ENCODE measurements at regions not wholly inside any gene's neighbourhood (a gene's known extent, or its start where the extent isn't known, plus 50 kb on each side); places are given as distances from the start of the nearest gene placed in this dataset.

GRCh38 chr6:121951918-121952379 lies 447.5 kb upstream of the HSF2 start:
- no peak overlapping the region for H3K4me2 ChIP-seq (ENCODE audit: low read depth, low read length)
- H3K27ac ChIP-seq (ENCODE audit: extremely low read length, insufficient read depth, low read length), result no peak overlapping the region
- no TSS peak for BruUV-seq (replicated peaks)
- intact Hi-C loops (cut with micrococcal nuclease; ENCODE audit: unreplicated experiment), result no loop called here
- ATAC-seq, result no peak
- no peak for FAIRE-seq
- no peak for TF ChIP-seq JARID2 (CRISPR knock-in tag; IDR thresholded peaks at IDR 0.05; ENCODE audit: insufficient replicate concordance)
- no peak for TF ChIP-seq MLX (CRISPR knock-in tag; IDR thresholded peaks at IDR 0.05)
- TF ChIP-seq ZNF563 (CRISPR knock-in tag; IDR thresholded peaks at IDR 0.05), result no peak
- no peak for TF ChIP-seq PAXIP1 (CRISPR knock-in tag; conservative IDR thresholded peaks at IDR 0.05)
- no peak for TF ChIP-seq CENPBD1 (CRISPR knock-in tag; IDR thresholded peaks at IDR 0.05; ENCODE audit: borderline replicate concordance, low read depth)
- TF ChIP-seq ZNF329 (CRISPR knock-in tag; IDR thresholded peaks at IDR 0.05; ENCODE audit: low read depth), result no peak
- TF ChIP-seq LBX2 (CRISPR knock-in tag; IDR thresholded peaks at IDR 0.05; ENCODE audit: borderline replicate concordance), result no peak
- TF ChIP-seq ZNF619 (CRISPR knock-in tag; IDR thresholded peaks at IDR 0.05), result no peak
- TF ChIP-seq ZNF274 (CRISPR knock-in tag; IDR thresholded peaks at IDR 0.05), result no peak
- no peak for TF ChIP-seq ZNF660 (CRISPR knock-in tag; IDR thresholded peaks at IDR 0.05; ENCODE audit: borderline replicate concordance, low read depth)
- TF ChIP-seq SCMH1 (CRISPR knock-in tag; IDR thresholded peaks at IDR 0.05; ENCODE audit: borderline replicate concordance), result no peak
- no peak for TF ChIP-seq HMGXB3 (CRISPR knock-in tag; IDR thresholded peaks at IDR 0.05; ENCODE audit: borderline replicate concordance)
- H3K4me1 ChIP-seq (ENCODE audit: insufficient read depth, low read length), result no peaks in the 10 kb centered on the region
- H3K9me3 ChIP-seq (ENCODE audit: low read length), result no peaks in the 10 kb centered on the region
- no peaks in the 10 kb centered on the region for H3K36me3 ChIP-seq (replicated peaks in 1 of 2; ENCODE audit: control insufficient read depth in 1 of 2, insufficient read depth in 2 of 2, low read length in 2 of 2)
- WGBS (ENCODE audit: low lambda C conversion rate), result 9% methylated on average over 5 of the region's 5 CpGs
- ChIA-PET POLR2A (no interaction called here), CTCF (ENCODE audit: low intra/inter-chr PET ratio, low total read pairs) (no interaction called here)
- no peak overlapping the region for H3K9ac ChIP-seq (ENCODE audit: insufficient read depth, low read depth, low read length)
- in situ Hi-C loops (cut with HindIII; ENCODE audit: extremely low pct_ligation_motif_present, low pct_unique_long_range_greater_than_20kb), result no loop called here
- no peaks in the 10 kb centered on the region for H4K20me1 ChIP-seq (ENCODE audit: insufficient read depth, low read length)
- no peaks in the 10 kb centered on the region for H3K79me2 ChIP-seq (ENCODE audit: insufficient read depth, low read length)
- no peak for DNase-seq (ENCODE audit: low spot score)
- no peak overlapping the region for H2AFZ ChIP-seq (ENCODE audit: low read length)
- H3K4me3 ChIP-seq (replicated peaks in 1 of 3; ENCODE audit: insufficient read depth in 1 of 3, low read depth in 2 of 3, low read length in 3 of 3), result no peak overlapping the region
- H3K27me3 ChIP-seq (ENCODE audit: control insufficient read depth in 1 of 2, insufficient read depth in 2 of 2, low read length in 2 of 2), result no peaks in the 10 kb centered on the region
